Right lung (tissue), 2 donors: ENCODE measurements at regions not wholly inside any gene's neighbourhood (a gene's known extent, or its start where the extent isn't known, plus 50 kb on each side); places are given as distances from the start of the nearest gene placed in this dataset.

ENCODE experiments used
- DNase-seq, 2 donors: peaks; one replicate each; pipeline ENCODE4 v3.0.0-alpha.2; 2013

GRCh38 chr6:12584631-12585405 lies 131.7 kb upstream of the PHACTR1 start:
- DNase-seq, result peak; percentile 25 to 28

- DNase-seq, result peak; percentile 33 to 43
Measured at GRCh38 chr6:12585497-12585958, 131.0 kb upstream of the PHACTR1 start.

GRCh38 chr6:12586721-12587480 lies 129.7 kb upstream of the PHACTR1 start:
- no peak for DNase-seq

- no peak for DNase-seq
Measured at GRCh38 chr6:12590901-12591300, 125.7 kb upstream of the PHACTR1 start.

- DNase-seq, result no peak
Measured at GRCh38 chr6:12592634-12593033, 123.9 kb upstream of the PHACTR1 start.

- peak; percentile 52 to 55 for DNase-seq
Measured at GRCh38 chr6:12593771-12594529, 122.6 kb upstream of the PHACTR1 start.

- no peak for DNase-seq
Measured at GRCh38 chr6:12594530-12594893, 122.1 kb upstream of the PHACTR1 start.

GRCh38 chr6:12595161-12595811 lies 121.3 kb upstream of the PHACTR1 start:
- no peak for DNase-seq

GRCh38 chr6:12596731-12597130 lies 119.8 kb upstream of the PHACTR1 start:
- no peak for DNase-seq

GRCh38 chr6:12598919-12599318 lies 117.6 kb upstream of the PHACTR1 start:
- DNase-seq, result no peak

- no peak for DNase-seq
Measured at GRCh38 chr6:12601881-12602280, 114.7 kb upstream of the PHACTR1 start.

- no peak for DNase-seq
Measured at GRCh38 chr6:12602342-12602741, 114.2 kb upstream of the PHACTR1 start.

GRCh38 chr6:12602951-12603672 lies 113.5 kb upstream of the PHACTR1 start:
- DNase-seq, result peak in 1 of 2 donors; percentile 31

GRCh38 chr6:12603673-12604049 lies 112.9 kb upstream of the PHACTR1 start:
- DNase-seq, result no peak

- peak; percentile 17 to 42 for DNase-seq
Measured at GRCh38 chr6:12605888-12606345, 110.7 kb upstream of the PHACTR1 start.

- no peak for DNase-seq
Measured at GRCh38 chr6:12606616-12607015, 110.0 kb upstream of the PHACTR1 start.

GRCh38 chr6:12608016-12608860 lies 108.3 kb upstream of the PHACTR1 start:
- DNase-seq, result no peak

- no peak for DNase-seq
Measured at GRCh38 chr6:12608874-12609273, 107.7 kb upstream of the PHACTR1 start.

GRCh38 chr6:12609751-12610150 lies 106.8 kb upstream of the PHACTR1 start:
- no peak for DNase-seq

GRCh38 chr6:12610862-12611261 lies 105.7 kb upstream of the PHACTR1 start:
- no peak for DNase-seq
